ENCODE measurements at regions not wholly inside any gene's neighbourhood (a gene's known extent, or its start where the extent isn't known, plus 50 kb on each side); places are given as distances from the start of the nearest gene placed in this dataset.

GRCh38 chr7:47693216-47693615 lies 111.3 kb upstream of the TNS3 start:
- TF ChIP-seq CTCF (IDR thresholded peaks at IDR 0.05; ENCODE audit: unreplicated experiment), result no peak
- no peaks in the 10 kb centered on the region for H3K9me3 Mint-ChIP-seq (ENCODE audit: unreplicated experiment)
- H3K36me3 Mint-ChIP-seq (ENCODE audit: low read depth, unreplicated experiment), result no peaks in the 10 kb centered on the region
- DNase-seq (ENCODE audit: low spot score), result no peak
- no peak overlapping the region for H3K27ac Mint-ChIP-seq (ENCODE audit: unreplicated experiment)
- no peaks in the 10 kb centered on the region for H3K4me1 Mint-ChIP-seq (ENCODE audit: unreplicated experiment)
- H3K27me3 Mint-ChIP-seq (ENCODE audit: unreplicated experiment), result no peaks in the 10 kb centered on the region
- H3K4me3 Mint-ChIP-seq (ENCODE audit: unreplicated experiment), result no peak overlapping the region

GRCh38 chr7:47691988-47692387 lies 110.1 kb upstream of the TNS3 start:
- Mint-ChIP-seq H3K4me3 (ENCODE audit: unreplicated experiment) (no peak overlapping the region), H3K27me3 (ENCODE audit: unreplicated experiment) (no peaks in the 10 kb centered on the region), H3K9me3 (ENCODE audit: unreplicated experiment) (no peaks in the 10 kb centered on the region), H3K36me3 (ENCODE audit: low read depth, unreplicated experiment) (no peaks in the 10 kb centered on the region), H3K4me1 (ENCODE audit: unreplicated experiment) (no peaks in the 10 kb centered on the region), H3K27ac (ENCODE audit: unreplicated experiment) (no peak overlapping the region)
- no peak for DNase-seq (ENCODE audit: low spot score)
- TF ChIP-seq CTCF (IDR thresholded peaks at IDR 0.05; ENCODE audit: unreplicated experiment), result no peak

GRCh38 chr7:47690902-47691558 lies 109.1 kb upstream of the TNS3 start:
- Mint-ChIP-seq H3K4me3 (ENCODE audit: unreplicated experiment) (no peak overlapping the region), H3K27ac (ENCODE audit: unreplicated experiment) (no peak overlapping the region)
- no peak for DNase-seq (ENCODE audit: low spot score)

GRCh38 chr7:47689558-47689957 lies 107.6 kb upstream of the TNS3 start:
- H3K27ac Mint-ChIP-seq (ENCODE audit: unreplicated experiment), result no peak overlapping the region
- peaks cover 2% of the 10 kb centered on the region for H3K27me3 Mint-ChIP-seq (ENCODE audit: unreplicated experiment)
- no peak for TF ChIP-seq CTCF (IDR thresholded peaks at IDR 0.05; ENCODE audit: unreplicated experiment)
- H3K9me3 Mint-ChIP-seq (ENCODE audit: unreplicated experiment), result no peaks in the 10 kb centered on the region
- no peaks in the 10 kb centered on the region for H3K36me3 Mint-ChIP-seq (ENCODE audit: low read depth, unreplicated experiment)
- no peak for DNase-seq (ENCODE audit: low spot score)
- no peaks in the 10 kb centered on the region for H3K4me1 Mint-ChIP-seq (ENCODE audit: unreplicated experiment)
- H3K4me3 Mint-ChIP-seq (ENCODE audit: unreplicated experiment), result no peak overlapping the region

More at GRCh38 chr7:47690902-47691558, 109.1 kb upstream of the TNS3 start:
- H3K27me3 Mint-ChIP-seq (ENCODE audit: unreplicated experiment), result no peaks in the 10 kb centered on the region
- no peaks in the 10 kb centered on the region for H3K9me3 Mint-ChIP-seq (ENCODE audit: unreplicated experiment)
- no peaks in the 10 kb centered on the region for H3K4me1 Mint-ChIP-seq (ENCODE audit: unreplicated experiment)
- TF ChIP-seq CTCF (IDR thresholded peaks at IDR 0.05; ENCODE audit: unreplicated experiment), result no peak
- no peaks in the 10 kb centered on the region for H3K36me3 Mint-ChIP-seq (ENCODE audit: low read depth, unreplicated experiment)

- Mint-ChIP-seq H3K36me3 (ENCODE audit: low read depth, unreplicated experiment) (no peaks in the 10 kb centered on the region), H3K27me3 (ENCODE audit: unreplicated experiment) (peaks cover 2% of the 10 kb centered on the region), H3K27ac (ENCODE audit: unreplicated experiment) (no peak overlapping the region), H3K4me1 (ENCODE audit: unreplicated experiment) (no peaks in the 10 kb centered on the region), H3K9me3 (ENCODE audit: unreplicated experiment) (no peaks in the 10 kb centered on the region), H3K4me3 (ENCODE audit: unreplicated experiment) (no peak overlapping the region)
- DNase-seq (ENCODE audit: low spot score), result no peak
- no peak for TF ChIP-seq CTCF (IDR thresholded peaks at IDR 0.05; ENCODE audit: unreplicated experiment)
Observed at GRCh38 chr7:47688311-47689100, 106.6 kb upstream of the TNS3 start.

Measured in endothelial cell (in vitro differentiated cells).